HL-60 (cell line): ENCODE measurements at regions not wholly inside any gene's neighbourhood (a gene's known extent, or its start where the extent isn't known, plus 50 kb on each side); places are given as distances from the start of the nearest gene placed in this dataset.

ENCODE experiments used
- GABPA ChIP-seq: IDR thresholded peaks from 2 replicates; pipeline ENCODE4 v1.6.1; 2012; ENCODE audit warnings: low read depth
- POLR2AphosphoS5 ChIP-seq: IDR thresholded peaks from 2 replicates; pipeline ENCODE4 v1.6.1; 2012; ENCODE audit warnings: low read depth
- SPI1 ChIP-seq: IDR thresholded peaks from 2 replicates; pipeline ENCODE4 v1.6.1; 2012; ENCODE audit warnings: low read depth, mild to moderate bottlenecking, borderline replicate concordance
- TF ChIP-seq, protein P1 (sequence below): IDR thresholded peaks from one replicate; pipeline ENCODE4 v1.5.1; 2011; ENCODE audit warnings: low read length, control low read depth, inconsistent platforms; ENCODE audit not compliant: insufficient read depth
- TF ChIP-seq, protein P2 (sequence below): IDR thresholded peaks from 2 replicates; pipeline ENCODE4 v1.6.1; 2012; ENCODE audit warnings: low read depth; ENCODE audit not compliant: insufficient replicate concordance

DNA sequence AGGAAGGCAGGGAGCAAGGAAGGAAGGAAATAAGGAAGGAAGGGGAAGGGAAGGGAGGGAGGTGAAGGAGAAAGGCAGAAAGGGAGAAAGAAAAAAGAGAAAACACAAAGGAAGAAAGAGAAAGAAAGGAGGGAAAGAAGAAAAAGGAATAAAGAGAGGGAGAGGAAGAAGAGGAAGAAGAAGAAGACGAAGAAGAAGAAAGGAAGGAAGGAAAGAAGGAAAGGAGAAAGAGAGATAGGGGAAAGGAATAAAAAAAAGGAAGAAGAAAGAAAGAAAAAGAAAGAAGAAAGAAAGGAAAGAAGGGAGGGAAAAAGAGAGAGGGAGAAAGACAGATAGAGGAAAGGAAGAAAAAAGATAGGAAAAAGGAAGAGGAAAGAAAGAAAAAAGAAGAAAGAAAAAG is 128.0 kb downstream of the MXRA5 start:
- TF ChIP-seq POLR2AphosphoS5 (no peak), GABPA (no peak), SPI1 (no peak)
- TF ChIP-seq, protein P1, sequence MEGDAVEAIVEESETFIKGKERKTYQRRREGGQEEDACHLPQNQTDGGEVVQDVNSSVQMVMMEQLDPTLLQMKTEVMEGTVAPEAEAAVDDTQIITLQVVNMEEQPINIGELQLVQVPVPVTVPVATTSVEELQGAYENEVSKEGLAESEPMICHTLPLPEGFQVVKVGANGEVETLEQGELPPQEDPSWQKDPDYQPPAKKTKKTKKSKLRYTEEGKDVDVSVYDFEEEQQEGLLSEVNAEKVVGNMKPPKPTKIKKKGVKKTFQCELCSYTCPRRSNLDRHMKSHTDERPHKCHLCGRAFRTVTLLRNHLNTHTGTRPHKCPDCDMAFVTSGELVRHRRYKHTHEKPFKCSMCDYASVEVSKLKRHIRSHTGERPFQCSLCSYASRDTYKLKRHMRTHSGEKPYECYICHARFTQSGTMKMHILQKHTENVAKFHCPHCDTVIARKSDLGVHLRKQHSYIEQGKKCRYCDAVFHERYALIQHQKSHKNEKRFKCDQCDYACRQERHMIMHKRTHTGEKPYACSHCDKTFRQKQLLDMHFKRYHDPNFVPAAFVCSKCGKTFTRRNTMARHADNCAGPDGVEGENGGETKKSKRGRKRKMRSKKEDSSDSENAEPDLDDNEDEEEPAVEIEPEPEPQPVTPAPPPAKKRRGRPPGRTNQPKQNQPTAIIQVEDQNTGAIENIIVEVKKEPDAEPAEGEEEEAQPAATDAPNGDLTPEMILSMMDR: no peak
- TF ChIP-seq, protein P2, sequence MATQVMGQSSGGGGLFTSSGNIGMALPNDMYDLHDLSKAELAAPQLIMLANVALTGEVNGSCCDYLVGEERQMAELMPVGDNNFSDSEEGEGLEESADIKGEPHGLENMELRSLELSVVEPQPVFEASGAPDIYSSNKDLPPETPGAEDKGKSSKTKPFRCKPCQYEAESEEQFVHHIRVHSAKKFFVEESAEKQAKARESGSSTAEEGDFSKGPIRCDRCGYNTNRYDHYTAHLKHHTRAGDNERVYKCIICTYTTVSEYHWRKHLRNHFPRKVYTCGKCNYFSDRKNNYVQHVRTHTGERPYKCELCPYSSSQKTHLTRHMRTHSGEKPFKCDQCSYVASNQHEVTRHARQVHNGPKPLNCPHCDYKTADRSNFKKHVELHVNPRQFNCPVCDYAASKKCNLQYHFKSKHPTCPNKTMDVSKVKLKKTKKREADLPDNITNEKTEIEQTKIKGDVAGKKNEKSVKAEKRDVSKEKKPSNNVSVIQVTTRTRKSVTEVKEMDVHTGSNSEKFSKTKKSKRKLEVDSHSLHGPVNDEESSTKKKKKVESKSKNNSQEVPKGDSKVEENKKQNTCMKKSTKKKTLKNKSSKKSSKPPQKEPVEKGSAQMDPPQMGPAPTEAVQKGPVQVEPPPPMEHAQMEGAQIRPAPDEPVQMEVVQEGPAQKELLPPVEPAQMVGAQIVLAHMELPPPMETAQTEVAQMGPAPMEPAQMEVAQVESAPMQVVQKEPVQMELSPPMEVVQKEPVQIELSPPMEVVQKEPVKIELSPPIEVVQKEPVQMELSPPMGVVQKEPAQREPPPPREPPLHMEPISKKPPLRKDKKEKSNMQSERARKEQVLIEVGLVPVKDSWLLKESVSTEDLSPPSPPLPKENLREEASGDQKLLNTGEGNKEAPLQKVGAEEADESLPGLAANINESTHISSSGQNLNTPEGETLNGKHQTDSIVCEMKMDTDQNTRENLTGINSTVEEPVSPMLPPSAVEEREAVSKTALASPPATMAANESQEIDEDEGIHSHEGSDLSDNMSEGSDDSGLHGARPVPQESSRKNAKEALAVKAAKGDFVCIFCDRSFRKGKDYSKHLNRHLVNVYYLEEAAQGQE: no peak
